ENCODE measurements at regions not wholly inside any gene's neighbourhood (a gene's known extent, or its start where the extent isn't known, plus 50 kb on each side); places are given as distances from the start of the nearest gene placed in this dataset.

DNA sequence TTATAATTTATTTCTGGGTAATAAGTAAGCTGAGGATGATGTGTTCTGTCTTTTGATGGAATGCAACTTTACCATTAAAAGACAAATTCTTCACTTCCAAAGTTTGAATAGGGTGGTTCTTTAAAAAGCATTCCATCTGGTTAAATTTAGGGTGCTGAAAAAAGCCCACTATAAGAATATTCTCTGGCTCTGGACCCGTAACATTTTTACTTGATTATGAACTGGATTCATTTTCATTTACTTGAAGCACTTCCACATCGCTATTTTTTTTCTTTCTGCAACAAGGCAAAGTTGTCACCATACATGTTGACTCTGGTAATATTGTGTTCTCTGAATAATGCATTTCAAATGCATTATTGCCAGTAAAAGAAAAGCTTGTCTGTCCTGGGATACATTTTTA, 344.6 kb downstream of the SATB2 start:
- H2BK120ac ChIP-seq (ENCODE audit: low read depth, low read length), result no peak overlapping the region
- no CpG with 5 or more reads among the region's 2 CpGs for WGBS (ENCODE audit: extremely low coverage, insufficient coverage, low lambda C conversion rate)
- H2BK15ac ChIP-seq (replicated peaks; ENCODE audit: low read depth), result no peak overlapping the region
- no peak overlapping the region for H3K4ac ChIP-seq (ENCODE audit: low read depth, low read length)
- no peaks in the 10 kb centered on the region for H3K79me2 ChIP-seq (ENCODE audit: control insufficient read depth, insufficient read depth, low read length)
- H3K4me1 ChIP-seq (ENCODE audit: control insufficient read depth, low read depth, low read length), result no peaks in the 10 kb centered on the region
- no peak overlapping the region for H3K56ac ChIP-seq (ENCODE audit: low read length)
- H3K4me2 ChIP-seq (ENCODE audit: low read length), result no peak overlapping the region
- no peak overlapping the region for H3K27ac ChIP-seq (ENCODE audit: low read depth, low read length)
- no peak overlapping the region for H3K18ac ChIP-seq (ENCODE audit: low read length)
- H3K27me3 ChIP-seq (ENCODE audit: insufficient read depth, low read length, poor library complexity), result no peaks in the 10 kb centered on the region
- H2BK5ac ChIP-seq (ENCODE audit: low read length), result no peak overlapping the region
- H3K4me3 ChIP-seq (ENCODE audit: low read length), result no peak overlapping the region
- H3K23ac ChIP-seq (ENCODE audit: low read length), result no peak overlapping the region
- H4K8ac ChIP-seq (ENCODE audit: low read depth, low read length), result no peak overlapping the region
- no peaks in the 10 kb centered on the region for H3K79me1 ChIP-seq (ENCODE audit: low read length)
- H4K5ac ChIP-seq (ENCODE audit: low read length), result no peak overlapping the region
- H3K9ac ChIP-seq (ENCODE audit: low read length), result no peak overlapping the region
- DNase-seq, result no peak
- H3K36me3 ChIP-seq (ENCODE audit: control insufficient read depth, insufficient read depth, low read length), result no peaks in the 10 kb centered on the region
- no peak overlapping the region for H2AK5ac ChIP-seq (ENCODE audit: low read length)

DNA sequence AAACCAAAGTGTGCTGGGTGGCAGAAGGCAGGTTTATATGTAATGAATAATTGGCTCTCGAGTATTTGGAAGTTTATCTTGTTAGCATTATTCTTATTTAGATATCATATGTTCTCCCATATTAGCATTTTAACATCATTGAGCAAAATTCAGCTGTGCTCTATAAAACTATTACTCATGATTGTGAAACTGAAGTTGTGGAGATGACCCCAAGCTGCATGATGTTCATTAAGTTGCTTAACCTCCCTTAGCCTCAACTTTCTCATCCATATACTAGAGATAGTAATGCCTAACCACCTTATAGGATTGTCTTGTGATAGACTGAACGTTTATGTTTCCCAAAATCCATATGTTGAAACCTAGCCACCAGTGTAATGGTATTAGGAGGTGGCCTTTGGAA, 346.3 kb downstream of the SATB2 start:
- Histone ChIP-seq H3K4me1 (ENCODE audit: control insufficient read depth, low read depth, low read length) (no peaks in the 10 kb centered on the region), H3K79me1 (ENCODE audit: low read length) (no peaks in the 10 kb centered on the region), H3K23ac (ENCODE audit: low read length) (no peak overlapping the region), H3K9ac (ENCODE audit: low read length) (no peak overlapping the region), H2BK120ac (ENCODE audit: low read depth, low read length) (no peak overlapping the region), H2BK5ac (ENCODE audit: low read length) (no peak overlapping the region), H4K5ac (ENCODE audit: low read length) (no peak overlapping the region), H3K4me2 (ENCODE audit: low read length) (no peak overlapping the region), H3K18ac (ENCODE audit: low read length) (no peak overlapping the region), H3K79me2 (ENCODE audit: control insufficient read depth, insufficient read depth, low read length) (no peaks in the 10 kb centered on the region), H2AK5ac (ENCODE audit: low read length) (no peak overlapping the region), H4K8ac (ENCODE audit: low read depth, low read length) (no peak overlapping the region), H2BK15ac (replicated peaks; ENCODE audit: low read depth) (no peak overlapping the region), H3K4me3 (ENCODE audit: low read length) (no peak overlapping the region), H3K56ac (ENCODE audit: low read length) (no peak overlapping the region), H3K27ac (ENCODE audit: low read depth, low read length) (no peak overlapping the region), H3K27me3 (ENCODE audit: insufficient read depth, low read length, poor library complexity) (no peaks in the 10 kb centered on the region), H3K36me3 (ENCODE audit: control insufficient read depth, insufficient read depth, low read length) (no peaks in the 10 kb centered on the region), H3K4ac (ENCODE audit: low read depth, low read length) (no peak overlapping the region)
- DNase-seq, result no peak
- no CpG with 5 or more reads among the region's 2 CpGs for WGBS (ENCODE audit: extremely low coverage, insufficient coverage, low lambda C conversion rate)

DNA sequence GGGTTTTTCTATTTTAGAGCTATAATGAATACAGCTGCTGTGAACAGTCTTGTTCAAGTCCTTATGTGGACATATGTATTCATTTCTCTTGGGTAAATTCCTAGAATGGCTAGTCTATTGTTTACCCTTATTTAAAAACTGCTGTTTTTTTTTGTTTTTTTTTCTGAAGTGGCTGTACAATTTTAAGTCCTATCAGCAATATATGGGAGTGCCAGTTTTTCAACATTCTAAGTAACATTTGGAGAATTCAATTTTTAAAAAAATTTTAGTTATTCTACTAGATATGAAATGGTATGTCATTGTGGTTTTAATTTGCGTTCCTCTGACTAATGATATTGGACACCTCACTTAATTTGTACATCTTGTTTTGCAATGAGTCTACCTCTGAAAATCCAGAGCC, 349.7 kb downstream of the SATB2 start:
- Histone ChIP-seq H3K36me3 (ENCODE audit: control insufficient read depth, insufficient read depth, low read length) (no peaks in the 10 kb centered on the region), H2BK15ac (replicated peaks; ENCODE audit: low read depth) (no peak overlapping the region), H3K27ac (ENCODE audit: low read depth, low read length) (no peak overlapping the region), H3K4me3 (ENCODE audit: low read length) (no peak overlapping the region), H3K4me1 (ENCODE audit: control insufficient read depth, low read depth, low read length) (no peaks in the 10 kb centered on the region), H3K79me1 (ENCODE audit: low read length) (no peaks in the 10 kb centered on the region), H3K4me2 (ENCODE audit: low read length) (no peak overlapping the region), H3K79me2 (ENCODE audit: control insufficient read depth, insufficient read depth, low read length) (no peaks in the 10 kb centered on the region), H3K23ac (ENCODE audit: low read length) (no peak overlapping the region), H2AK5ac (ENCODE audit: low read length) (no peak overlapping the region), H2BK5ac (ENCODE audit: low read length) (no peak overlapping the region), H3K9ac (ENCODE audit: low read length) (no peak overlapping the region), H3K4ac (ENCODE audit: low read depth, low read length) (no peak overlapping the region), H3K27me3 (ENCODE audit: insufficient read depth, low read length, poor library complexity) (no peaks in the 10 kb centered on the region), H3K18ac (ENCODE audit: low read length) (no peak overlapping the region), H4K5ac (ENCODE audit: low read length) (no peak overlapping the region), H2BK120ac (ENCODE audit: low read depth, low read length) (no peak overlapping the region), H3K56ac (ENCODE audit: low read length) (no peak overlapping the region), H4K8ac (ENCODE audit: low read depth, low read length) (no peak overlapping the region)
- no CpG with 5 or more reads among the region's 1 CpG for WGBS (ENCODE audit: extremely low coverage, insufficient coverage, low lambda C conversion rate)
- no peak for DNase-seq

DNA sequence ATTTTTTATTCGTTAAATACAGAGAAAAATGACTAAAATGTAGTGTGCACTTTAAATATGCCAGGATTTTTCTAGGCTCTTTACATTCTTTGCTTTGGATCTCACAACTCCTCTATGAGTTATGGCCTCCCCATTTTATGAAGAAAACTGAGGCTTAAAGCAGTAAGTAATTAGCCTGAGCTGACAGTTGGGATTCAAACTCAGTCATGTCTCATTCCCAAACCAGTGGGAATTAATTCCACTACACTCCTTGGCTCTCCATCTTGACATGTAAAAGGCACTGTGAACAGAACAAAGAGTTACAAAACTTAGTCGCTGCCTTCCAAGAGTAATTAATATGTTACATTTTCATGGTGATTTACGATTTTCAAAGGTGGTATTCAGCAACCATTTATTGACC, 351.9 kb downstream of the SATB2 start:
- WGBS (ENCODE audit: extremely low coverage, insufficient coverage, low lambda C conversion rate), result no CpG with 5 or more reads among the region's 3 CpGs
- Histone ChIP-seq H3K4me3 (ENCODE audit: low read length) (no peak overlapping the region), H3K27ac (ENCODE audit: low read depth, low read length) (no peak overlapping the region), H3K4me1 (ENCODE audit: control insufficient read depth, low read depth, low read length) (no peaks in the 10 kb centered on the region), H3K79me1 (ENCODE audit: low read length) (no peaks in the 10 kb centered on the region), H3K36me3 (ENCODE audit: control insufficient read depth, insufficient read depth, low read length) (no peaks in the 10 kb centered on the region), H4K5ac (ENCODE audit: low read length) (no peak overlapping the region), H2BK5ac (ENCODE audit: low read length) (no peak overlapping the region), H2BK120ac (ENCODE audit: low read depth, low read length) (no peak overlapping the region), H3K79me2 (ENCODE audit: control insufficient read depth, insufficient read depth, low read length) (no peaks in the 10 kb centered on the region), H3K23ac (ENCODE audit: low read length) (no peak overlapping the region), H2BK15ac (replicated peaks; ENCODE audit: low read depth) (no peak overlapping the region), H3K4ac (ENCODE audit: low read depth, low read length) (no peak overlapping the region), H3K27me3 (ENCODE audit: insufficient read depth, low read length, poor library complexity) (no peaks in the 10 kb centered on the region), H3K9ac (ENCODE audit: low read length) (no peak overlapping the region), H2AK5ac (ENCODE audit: low read length) (no peak overlapping the region), H3K56ac (ENCODE audit: low read length) (no peak overlapping the region), H3K18ac (ENCODE audit: low read length) (no peak overlapping the region), H4K8ac (ENCODE audit: low read depth, low read length) (no peak overlapping the region), H3K4me2 (ENCODE audit: low read length) (no peak overlapping the region)
- DNase-seq, result no peak

DNA sequence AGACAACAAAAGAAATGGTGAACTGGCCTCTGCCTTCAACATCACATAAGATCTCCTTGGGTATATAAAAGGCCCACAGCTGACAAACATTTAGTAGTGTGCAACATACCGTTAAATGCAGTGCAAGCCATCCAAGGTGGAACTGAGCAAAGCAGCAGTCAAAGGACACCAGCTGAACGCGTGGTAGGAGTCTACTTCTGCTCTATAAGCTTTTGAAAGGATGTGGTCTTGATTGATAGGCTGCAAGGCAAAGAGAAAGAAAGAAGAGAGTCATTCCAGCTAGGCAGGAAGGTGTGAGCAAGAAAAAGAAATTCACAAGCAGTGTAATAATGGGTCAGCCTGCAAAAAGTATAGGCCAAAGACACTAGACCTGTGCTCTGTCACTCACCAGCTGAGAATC, 356.3 kb downstream of the SATB2 start:
- Histone ChIP-seq H4K8ac (ENCODE audit: low read depth, low read length) (no peak overlapping the region), H3K36me3 (ENCODE audit: control insufficient read depth, insufficient read depth, low read length) (no peaks in the 10 kb centered on the region), H3K9ac (ENCODE audit: low read length) (no peak overlapping the region), H3K27ac (ENCODE audit: low read depth, low read length) (no peak overlapping the region), H3K79me2 (ENCODE audit: control insufficient read depth, insufficient read depth, low read length) (no peaks in the 10 kb centered on the region), H3K23ac (ENCODE audit: low read length) (no peak overlapping the region), H2BK120ac (ENCODE audit: low read depth, low read length) (no peak overlapping the region), H3K18ac (ENCODE audit: low read length) (no peak overlapping the region), H2AK5ac (ENCODE audit: low read length) (no peak overlapping the region), H3K4me1 (ENCODE audit: control insufficient read depth, low read depth, low read length) (no peaks in the 10 kb centered on the region), H3K4ac (ENCODE audit: low read depth, low read length) (no peak overlapping the region), H3K79me1 (ENCODE audit: low read length) (no peaks in the 10 kb centered on the region), H2BK15ac (replicated peaks; ENCODE audit: low read depth) (no peak overlapping the region), H3K56ac (ENCODE audit: low read length) (no peak overlapping the region), H3K27me3 (ENCODE audit: insufficient read depth, low read length, poor library complexity) (no peaks in the 10 kb centered on the region), H3K4me3 (ENCODE audit: low read length) (no peak overlapping the region), H3K4me2 (ENCODE audit: low read length) (no peak overlapping the region), H4K5ac (ENCODE audit: low read length) (no peak overlapping the region), H2BK5ac (ENCODE audit: low read length) (no peak overlapping the region)
- no CpG with 5 or more reads among the region's 3 CpGs for WGBS (ENCODE audit: extremely low coverage, insufficient coverage, low lambda C conversion rate)
- DNase-seq, result no peak

DNA sequence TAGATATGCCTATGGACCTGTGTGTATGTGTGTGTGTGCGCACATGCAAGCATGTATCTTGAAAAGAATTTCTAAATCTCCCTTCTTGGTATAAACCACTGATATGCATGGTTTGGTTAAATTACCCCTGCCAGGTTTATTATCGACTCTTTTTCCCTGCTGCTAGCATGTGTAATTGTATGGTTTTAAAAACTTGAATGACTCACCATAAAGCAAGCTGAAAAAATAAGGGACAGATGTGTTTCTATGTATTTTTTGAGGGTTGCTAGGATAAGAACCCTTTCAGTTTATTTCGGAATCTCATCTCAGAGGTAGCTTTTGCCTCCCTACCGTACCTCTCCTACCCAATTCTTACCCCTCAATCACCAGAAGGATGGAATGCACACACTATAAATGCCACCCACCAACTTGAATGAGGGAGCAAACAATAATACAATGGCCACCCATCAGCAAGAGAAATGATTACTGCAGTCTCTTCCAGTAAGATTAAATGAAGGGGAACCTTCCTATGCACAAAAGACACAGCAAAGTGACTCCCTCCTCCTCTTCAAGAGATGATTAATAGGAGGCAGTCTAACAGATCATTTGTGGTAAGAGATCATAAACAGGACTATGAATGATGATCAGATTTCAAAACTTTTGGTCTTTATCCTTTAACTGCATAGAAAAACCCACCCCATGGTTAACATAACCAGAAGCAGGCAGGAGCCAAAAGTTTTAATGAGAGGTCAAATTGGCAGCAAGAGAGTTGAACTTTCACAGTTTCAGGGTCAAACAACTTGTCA, 357.2 kb downstream of the SATB2 start:
- Histone ChIP-seq H3K18ac (ENCODE audit: low read length) (no peak overlapping the region), H3K4me1 (ENCODE audit: control insufficient read depth, low read depth, low read length) (no peaks in the 10 kb centered on the region), H3K4ac (ENCODE audit: low read depth, low read length) (no peak overlapping the region), H3K36me3 (ENCODE audit: control insufficient read depth, insufficient read depth, low read length) (no peaks in the 10 kb centered on the region), H2BK5ac (ENCODE audit: low read length) (no peak overlapping the region), H3K27me3 (ENCODE audit: insufficient read depth, low read length, poor library complexity) (no peaks in the 10 kb centered on the region), H3K79me1 (ENCODE audit: low read length) (no peaks in the 10 kb centered on the region), H3K9ac (ENCODE audit: low read length) (no peak overlapping the region), H3K4me2 (ENCODE audit: low read length) (no peak overlapping the region), H2AK5ac (ENCODE audit: low read length) (no peak overlapping the region), H3K56ac (ENCODE audit: low read length) (no peak overlapping the region), H2BK120ac (ENCODE audit: low read depth, low read length) (no peak overlapping the region), H4K5ac (ENCODE audit: low read length) (no peak overlapping the region), H3K23ac (ENCODE audit: low read length) (no peak overlapping the region), H3K27ac (ENCODE audit: low read depth, low read length) (no peak overlapping the region), H3K4me3 (ENCODE audit: low read length) (no peak overlapping the region), H4K8ac (ENCODE audit: low read depth, low read length) (no peak overlapping the region), H2BK15ac (replicated peaks; ENCODE audit: low read depth) (no peak overlapping the region), H3K79me2 (ENCODE audit: control insufficient read depth, insufficient read depth, low read length) (no peaks in the 10 kb centered on the region)
- no peak for DNase-seq
- WGBS (ENCODE audit: extremely low coverage, insufficient coverage, low lambda C conversion rate), result no CpG with 5 or more reads among the region's 4 CpGs
